ENCODE measurements at regions not wholly inside any gene's neighbourhood (a gene's known extent, or its start where the extent isn't known, plus 50 kb on each side); places are given as distances from the start of the nearest gene placed in this dataset.

GRCh38 chr14:51333299-51333698 is 93.3 kb downstream of the TMX1 start:
- H3K4me1 ChIP-seq (ENCODE audit: insufficient read depth, low read length) = peaks cover 7% of the 10 kb centered on the region
- H3K36me3 ChIP-seq (ENCODE audit: insufficient read depth, low read length) = no peaks in the 10 kb centered on the region
- ATAC-seq (ENCODE audit: insufficient read depth, low read depth) (no peak), DNase-seq (no peak)
- TF ChIP-seq EZH2 (IDR thresholded peaks at IDR 0.05; ENCODE audit: borderline replicate concordance, low read depth, low read length, severe bottlenecking) = no peak
- no peak overlapping the region for H3K4me3 ChIP-seq (ENCODE audit: low read depth in 1 of 2, low read length in 2 of 2)
- no peak overlapping the region for H3K4me2 ChIP-seq (ENCODE audit: insufficient read depth, low read length)
- no peak overlapping the region for H2AFZ ChIP-seq (ENCODE audit: low read depth, low read length)
- H3K27me3 ChIP-seq (ENCODE audit: insufficient read depth, low read length, poor library complexity) = no peaks in the 10 kb centered on the region
- no peaks in the 10 kb centered on the region for H4K20me1 ChIP-seq (ENCODE audit: insufficient read depth, low read length)
- no peak overlapping the region for H3K27ac ChIP-seq (ENCODE audit: low read length)
- H3K79me2 ChIP-seq (ENCODE audit: insufficient read depth, low read length) = no peaks in the 10 kb centered on the region
- no peak overlapping the region for H3K9ac ChIP-seq (ENCODE audit: low read depth, low read length)
- no peaks in the 10 kb centered on the region for H3K9me3 ChIP-seq (ENCODE audit: insufficient read depth, low read length, severe bottlenecking)

- H3K27ac ChIP-seq (ENCODE audit: low read length) = no peak overlapping the region
- TF ChIP-seq CTCF (IDR thresholded peaks at IDR 0.05; ENCODE audit: borderline replicate concordance, extremely low read depth, low read length, poor library complexity, severe bottlenecking) (no peak), EZH2 (IDR thresholded peaks at IDR 0.05; ENCODE audit: borderline replicate concordance, low read depth, low read length, severe bottlenecking) (no peak)
- no peak overlapping the region for H3K4me3 ChIP-seq (ENCODE audit: low read depth in 1 of 2, low read length in 2 of 2)
- H2AFZ ChIP-seq (ENCODE audit: low read depth, low read length) = no peak overlapping the region
- H3K4me1 ChIP-seq (ENCODE audit: insufficient read depth, low read length) = no peaks in the 10 kb centered on the region
- no peaks in the 10 kb centered on the region for H3K36me3 ChIP-seq (ENCODE audit: insufficient read depth, low read length)
- no peak overlapping the region for H3K4me2 ChIP-seq (ENCODE audit: insufficient read depth, low read length)
- no peaks in the 10 kb centered on the region for H4K20me1 ChIP-seq (ENCODE audit: insufficient read depth, low read length)
- no peaks in the 10 kb centered on the region for H3K9me3 ChIP-seq (ENCODE audit: insufficient read depth, low read length, severe bottlenecking)
- no peak for ATAC-seq (ENCODE audit: insufficient read depth, low read depth)
- no peak for DNase-seq
- no peaks in the 10 kb centered on the region for H3K27me3 ChIP-seq (ENCODE audit: insufficient read depth, low read length, poor library complexity)
- H3K9ac ChIP-seq (ENCODE audit: low read depth, low read length) = no peak overlapping the region
- H3K79me2 ChIP-seq (ENCODE audit: insufficient read depth, low read length) = no peaks in the 10 kb centered on the region
Observed at GRCh38 chr14:51333901-51334521, 94.0 kb downstream of the TMX1 start.

- TF ChIP-seq CTCF (IDR thresholded peaks at IDR 0.05; ENCODE audit: borderline replicate concordance, extremely low read depth, low read length, poor library complexity, severe bottlenecking) = no peak
- TF ChIP-seq EZH2 (IDR thresholded peaks at IDR 0.05; ENCODE audit: borderline replicate concordance, low read depth, low read length, severe bottlenecking) = no peak
- H3K27ac ChIP-seq (ENCODE audit: low read length) = no peak overlapping the region
- no peaks in the 10 kb centered on the region for H3K9me3 ChIP-seq (ENCODE audit: insufficient read depth, low read length, severe bottlenecking)
- H3K4me2 ChIP-seq (ENCODE audit: insufficient read depth, low read length) = no peak overlapping the region
- H4K20me1 ChIP-seq (ENCODE audit: insufficient read depth, low read length) = no peaks in the 10 kb centered on the region
- no peak overlapping the region for H2AFZ ChIP-seq (ENCODE audit: low read depth, low read length)
- DNase-seq (no peak), ATAC-seq (ENCODE audit: insufficient read depth, low read depth) (no peak)
- H3K79me2 ChIP-seq (ENCODE audit: insufficient read depth, low read length) = no peaks in the 10 kb centered on the region
- H3K4me1 ChIP-seq (ENCODE audit: insufficient read depth, low read length) = no peaks in the 10 kb centered on the region
- no peak overlapping the region for H3K9ac ChIP-seq (ENCODE audit: low read depth, low read length)
- no peaks in the 10 kb centered on the region for H3K36me3 ChIP-seq (ENCODE audit: insufficient read depth, low read length)
- no peak overlapping the region for H3K4me3 ChIP-seq (ENCODE audit: low read depth in 1 of 2, low read length in 2 of 2)
- H3K27me3 ChIP-seq (ENCODE audit: insufficient read depth, low read length, poor library complexity) = no peaks in the 10 kb centered on the region
Observed at GRCh38 chr14:51334566-51334965, 94.5 kb downstream of the TMX1 start.

- no peak overlapping the region for H3K4me2 ChIP-seq (ENCODE audit: insufficient read depth, low read length)
- no peaks in the 10 kb centered on the region for H3K9me3 ChIP-seq (ENCODE audit: insufficient read depth, low read length, severe bottlenecking)
- no peak overlapping the region for H3K9ac ChIP-seq (ENCODE audit: low read depth, low read length)
- H4K20me1 ChIP-seq (ENCODE audit: insufficient read depth, low read length) = no peaks in the 10 kb centered on the region
- no peak overlapping the region for H3K4me3 ChIP-seq (ENCODE audit: low read depth in 1 of 2, low read length in 2 of 2)
- H3K4me1 ChIP-seq (ENCODE audit: insufficient read depth, low read length) = no peaks in the 10 kb centered on the region
- ATAC-seq (ENCODE audit: insufficient read depth, low read depth) (no peak), DNase-seq (no peak)
- H3K27ac ChIP-seq (ENCODE audit: low read length) = no peak overlapping the region
- H3K27me3 ChIP-seq (ENCODE audit: insufficient read depth, low read length, poor library complexity) = no peaks in the 10 kb centered on the region
- H3K79me2 ChIP-seq (ENCODE audit: insufficient read depth, low read length) = no peaks in the 10 kb centered on the region
- H2AFZ ChIP-seq (ENCODE audit: low read depth, low read length) = no peak overlapping the region
- TF ChIP-seq EZH2 (IDR thresholded peaks at IDR 0.05; ENCODE audit: borderline replicate concordance, low read depth, low read length, severe bottlenecking) (no peak), CTCF (IDR thresholded peaks at IDR 0.05; ENCODE audit: borderline replicate concordance, extremely low read depth, low read length, poor library complexity, severe bottlenecking) (no peak)
- no peaks in the 10 kb centered on the region for H3K36me3 ChIP-seq (ENCODE audit: insufficient read depth, low read length)
Observed at GRCh38 chr14:51335531-51335930, 95.5 kb downstream of the TMX1 start.
